ENCODE measurements at regions not wholly inside any gene's neighbourhood (a gene's known extent, or its start where the extent isn't known, plus 50 kb on each side); places are given as distances from the start of the nearest gene placed in this dataset.
"Not testable (repeated sequence)": the region's sequence is repeated elsewhere in the genome, so short reads cannot be mapped to it uniquely, and the experiment has no call there.

- no peak overlapping the region for H3K4me3 Mint-ChIP-seq
- POLR2A ChIA-PET: no interaction called here
- ATAC-seq (no peak), DNase-seq (no peak)
- CTCF ChIA-PET: no interaction called here
- intact Hi-C loops (cut with DNase I, micrococcal nuclease): no loop called here
- H3K27ac Mint-ChIP-seq: no peak overlapping the region
- peaks cover 4% of the 10 kb centered on the region for H3K9me3 Mint-ChIP-seq (ENCODE audit: low read depth)
- H3K27me3 Mint-ChIP-seq: no peaks in the 10 kb centered on the region
- H3K36me3 Mint-ChIP-seq (ENCODE audit: low read depth): no peaks in the 10 kb centered on the region
- no peaks in the 10 kb centered on the region for H3K4me1 Mint-ChIP-seq
Observed at GRCh38 chr6:146984251-146984924, 219.8 kb upstream of the STXBP5 start.

DNA sequence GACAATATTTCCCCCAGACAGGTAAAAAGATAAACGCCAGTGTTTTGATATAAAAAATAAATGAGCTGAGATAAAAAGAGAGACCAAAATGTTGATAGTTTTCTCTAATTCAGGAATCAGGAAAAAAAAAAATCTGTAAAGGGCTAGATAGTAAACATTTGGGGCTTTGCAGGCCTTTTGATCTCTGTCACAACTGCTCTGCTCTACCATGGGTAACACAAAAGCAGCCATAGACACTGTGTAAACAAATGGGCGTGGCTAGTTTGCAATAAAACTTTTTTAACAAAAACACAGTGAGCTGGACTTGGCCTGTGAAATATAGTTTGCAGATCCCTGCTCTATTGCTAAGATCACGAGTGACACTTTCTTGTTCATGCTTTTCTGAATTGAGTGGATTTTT is 219.1 kb upstream of the STXBP5 start:
- ATAC-seq: no peak
- ChIA-PET POLR2A (no interaction called here), CTCF (no interaction called here)
- DNase-seq: no peak
- Mint-ChIP-seq H3K36me3 (ENCODE audit: low read depth) (no peaks in the 10 kb centered on the region), H3K27ac (no peak overlapping the region), H3K4me1 (no peaks in the 10 kb centered on the region), H3K27me3 (no peaks in the 10 kb centered on the region), H3K4me3 (no peak overlapping the region), H3K9me3 (ENCODE audit: low read depth) (peaks cover 4% of the 10 kb centered on the region)
- intact Hi-C loops (cut with DNase I, micrococcal nuclease): no loop called here

GRCh38 chr6:146985966-146986365 is 218.3 kb upstream of the STXBP5 start:
- Mint-ChIP-seq H3K36me3 (ENCODE audit: low read depth) (no peaks in the 10 kb centered on the region), H3K27ac (no peak overlapping the region), H3K27me3 (no peaks in the 10 kb centered on the region), H3K9me3 (ENCODE audit: low read depth) (peaks cover 4% of the 10 kb centered on the region), H3K4me3 (no peak overlapping the region), H3K4me1 (no peaks in the 10 kb centered on the region)
- ChIA-PET CTCF (no interaction called here), POLR2A (no interaction called here)
- DNase-seq (no peak), ATAC-seq (no peak)
- intact Hi-C loops (cut with DNase I, micrococcal nuclease): no loop called here

GRCh38 chr6:146987938-146988337 is 216.3 kb upstream of the STXBP5 start:
- H3K4me1 Mint-ChIP-seq; intact Hi-C loops (cut with DNase I, micrococcal nuclease); H3K27ac Mint-ChIP-seq; POLR2A ChIA-PET; H3K27me3 Mint-ChIP-seq; H3K4me3 Mint-ChIP-seq; DNase-seq; ATAC-seq; CTCF ChIA-PET; H3K36me3 Mint-ChIP-seq (ENCODE audit: low read depth); H3K9me3 Mint-ChIP-seq (ENCODE audit: low read depth): not testable (repeated sequence)

DNA sequence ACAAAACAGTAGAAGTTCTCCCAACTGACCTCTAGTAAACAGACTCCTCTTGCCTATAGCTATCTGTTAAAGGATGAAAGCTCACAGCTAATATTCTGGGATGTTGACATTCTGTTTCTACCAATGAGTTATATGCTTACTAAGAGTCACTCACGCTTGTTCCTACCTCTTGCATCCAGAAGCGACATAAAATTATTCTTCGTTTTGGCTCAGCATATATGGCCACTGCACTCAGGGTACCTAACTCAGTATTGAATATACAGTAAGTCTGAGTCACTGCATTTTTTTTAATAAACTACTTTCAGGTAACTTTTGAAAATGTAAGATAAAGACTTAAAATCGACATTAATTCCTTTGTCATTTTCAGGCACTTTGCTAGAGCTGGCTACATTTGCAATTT is 214.4 kb upstream of the STXBP5 start:
- Mint-ChIP-seq H3K36me3 (ENCODE audit: low read depth) (no peaks in the 10 kb centered on the region), H3K4me1 (no peaks in the 10 kb centered on the region), H3K9me3 (ENCODE audit: low read depth) (peaks cover 4% of the 10 kb centered on the region), H3K4me3 (no peak overlapping the region), H3K27ac (no peak overlapping the region), H3K27me3 (no peaks in the 10 kb centered on the region)
- POLR2A ChIA-PET: no interaction called here
- intact Hi-C loops (cut with DNase I, micrococcal nuclease): no loop called here
- CTCF ChIA-PET: no interaction called here
- DNase-seq (no peak), ATAC-seq (no peak)

- DNase-seq (no peak), ATAC-seq (no peak)
- Mint-ChIP-seq H3K4me3 (no peak overlapping the region), H3K27ac (no peak overlapping the region), H3K36me3 (ENCODE audit: low read depth) (no peaks in the 10 kb centered on the region), H3K27me3 (no peaks in the 10 kb centered on the region), H3K4me1 (no peaks in the 10 kb centered on the region), H3K9me3 (ENCODE audit: low read depth) (peaks cover 4% of the 10 kb centered on the region)
- intact Hi-C loops (cut with DNase I, micrococcal nuclease): no loop called here
- POLR2A ChIA-PET: no interaction called here
- CTCF ChIA-PET: no interaction called here
Observed at GRCh38 chr6:146990284-146990683, 213.9 kb upstream of the STXBP5 start.

DNA sequence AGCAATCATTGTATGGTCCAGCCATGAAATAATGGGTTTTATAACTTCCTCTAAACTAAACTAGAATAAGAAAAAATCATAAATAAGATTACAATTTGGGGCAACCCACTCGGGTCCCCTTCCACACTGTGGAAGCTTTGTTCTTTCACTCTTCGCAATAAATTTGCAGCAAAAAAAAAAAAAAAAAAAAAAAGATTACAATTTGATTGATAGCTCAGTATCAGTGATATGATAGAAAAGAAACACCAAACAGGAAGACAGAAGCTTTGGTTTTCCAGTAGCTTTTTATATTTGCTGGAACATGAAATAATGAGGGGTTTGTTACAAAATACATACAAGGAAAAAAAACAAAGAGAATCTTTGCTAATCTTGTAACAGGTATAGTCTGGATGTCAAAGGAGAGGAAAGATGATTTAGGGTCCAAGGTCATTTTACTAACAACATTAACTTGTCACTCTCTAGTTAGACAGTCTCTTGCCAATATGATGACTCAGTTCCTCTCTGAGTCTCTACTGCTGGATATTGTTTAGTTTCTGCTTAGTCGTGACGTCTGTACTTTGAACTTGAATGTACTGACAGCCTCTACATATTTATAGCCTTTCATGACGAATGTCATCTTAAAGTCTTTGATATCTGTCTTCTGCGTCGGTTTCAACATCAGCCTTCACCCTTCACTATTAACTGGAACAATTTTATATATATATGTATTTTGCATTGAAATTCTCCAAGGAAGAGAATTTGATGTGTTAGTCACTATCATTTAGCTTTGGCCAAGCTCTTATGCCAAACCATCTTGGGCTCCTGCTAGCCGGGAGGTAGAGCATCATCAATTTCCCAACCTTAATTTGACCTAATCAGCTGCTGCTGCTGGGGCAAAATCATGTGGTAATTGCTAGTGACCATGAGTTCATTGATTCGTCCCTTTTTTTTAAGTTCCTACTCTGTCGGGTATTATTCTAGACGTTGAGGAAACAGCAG is 213.1 kb upstream of the STXBP5 start:
- Mint-ChIP-seq H3K27ac (no peak overlapping the region), H3K27me3 (no peaks in the 10 kb centered on the region), H3K36me3 (ENCODE audit: low read depth) (no peaks in the 10 kb centered on the region), H3K4me1 (no peaks in the 10 kb centered on the region), H3K9me3 (ENCODE audit: low read depth) (peaks cover 4% of the 10 kb centered on the region), H3K4me3 (no peak overlapping the region)
- DNase-seq (no peak), ATAC-seq (no peak)
- intact Hi-C loops (cut with DNase I, micrococcal nuclease): no loop called here
- CTCF ChIA-PET: no interaction called here
- POLR2A ChIA-PET: no interaction called here

GRCh38 chr6:146997062-146997461 is 207.2 kb upstream of the STXBP5 start:
- CTCF ChIA-PET: interaction anchor here (0.7 kb wide), 1 partner anchor 10 kb away, joined by 3 read pairs; no protein-coding TSS in a partner anchor
- H3K27ac Mint-ChIP-seq: no peak overlapping the region
- H3K4me1 Mint-ChIP-seq: no peaks in the 10 kb centered on the region
- no peaks in the 10 kb centered on the region for H3K27me3 Mint-ChIP-seq
- ATAC-seq (no peak), DNase-seq (no peak)
- POLR2A ChIA-PET: no interaction called here
- H3K9me3 Mint-ChIP-seq (ENCODE audit: low read depth): no peaks in the 10 kb centered on the region
- intact Hi-C loops (cut with DNase I, micrococcal nuclease): no loop called here
- H3K4me3 Mint-ChIP-seq: no peak overlapping the region
- H3K36me3 Mint-ChIP-seq (ENCODE audit: low read depth): no peaks in the 10 kb centered on the region

DNA sequence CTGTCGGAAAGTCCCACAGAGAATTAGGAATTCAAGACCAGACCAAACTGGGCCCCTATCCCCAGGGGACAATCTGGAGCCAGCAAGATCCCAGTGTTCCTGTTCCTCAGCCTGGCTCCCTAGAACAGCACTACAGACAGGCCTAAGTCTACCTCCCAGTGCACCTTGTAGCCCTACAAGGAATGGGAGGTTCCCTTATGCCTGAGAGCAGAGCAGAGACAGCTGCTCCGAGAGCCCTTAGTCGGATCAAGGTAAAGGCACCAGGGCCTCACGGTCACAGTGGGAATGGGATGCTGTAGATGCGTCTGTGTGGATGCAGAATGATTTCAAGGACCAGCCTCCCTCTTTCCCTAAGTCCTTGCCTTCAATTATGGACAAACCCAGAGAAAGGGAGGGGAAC is 204.5 kb upstream of the STXBP5 start:
- H3K4me1 Mint-ChIP-seq: no peaks in the 10 kb centered on the region
- H3K4me3 Mint-ChIP-seq: no peak overlapping the region
- no peaks in the 10 kb centered on the region for H3K36me3 Mint-ChIP-seq (ENCODE audit: low read depth)
- POLR2A ChIA-PET: no interaction called here
- DNase-seq (no peak), ATAC-seq (no peak)
- CTCF ChIA-PET: no interaction called here
- no peaks in the 10 kb centered on the region for H3K27me3 Mint-ChIP-seq
- no peak overlapping the region for H3K27ac Mint-ChIP-seq
- intact Hi-C loops (cut with DNase I, micrococcal nuclease): no loop called here
- H3K9me3 Mint-ChIP-seq (ENCODE audit: low read depth): no peaks in the 10 kb centered on the region

GRCh38 chr6:147000545-147001488 is 203.4 kb upstream of the STXBP5 start:
- Mint-ChIP-seq H3K4me1 (no peaks in the 10 kb centered on the region), H3K27ac (no peak overlapping the region), H3K4me3 (no peak overlapping the region), H3K9me3 (ENCODE audit: low read depth) (no peaks in the 10 kb centered on the region), H3K36me3 (ENCODE audit: low read depth) (no peaks in the 10 kb centered on the region), H3K27me3 (no peaks in the 10 kb centered on the region)
- intact Hi-C loops (cut with DNase I, micrococcal nuclease): no loop called here
- CTCF ChIA-PET: no interaction called here
- ATAC-seq (no peak), DNase-seq (no peak)
- POLR2A ChIA-PET: interaction anchor here (0.6 kb wide), 1 partner anchor 29 kb away, joined by 3 read pairs; no protein-coding TSS in a partner anchor

- Mint-ChIP-seq H3K4me3 (no peak overlapping the region), H3K27me3 (no peaks in the 10 kb centered on the region), H3K4me1 (no peaks in the 10 kb centered on the region), H3K9me3 (ENCODE audit: low read depth) (no peaks in the 10 kb centered on the region), H3K36me3 (ENCODE audit: low read depth) (no peaks in the 10 kb centered on the region), H3K27ac (no peak overlapping the region)
- intact Hi-C loops (cut with DNase I, micrococcal nuclease): no loop called here
- DNase-seq (no peak), ATAC-seq (no peak)
- ChIA-PET POLR2A (no interaction called here), CTCF (no interaction called here)
Observed at GRCh38 chr6:147001621-147002020, 202.6 kb upstream of the STXBP5 start.
